Left lung (tissue), 4 donors: ENCODE measurements at regions not wholly inside any gene's neighbourhood (a gene's known extent, or its start where the extent isn't known, plus 50 kb on each side); places are given as distances from the start of the nearest gene placed in this dataset.

Experiments used
- ATAC-seq: fragments of 200-7000 bp; cut with Tn5 transposase; one replicate; pipeline ENCODE4 v1.9.1; 2020; ENCODE audit warnings: moderate library complexity
- DNase-seq, 4 donors: peaks; one replicate each; pipeline ENCODE4 v3.0.0-alpha.2; 2013 to 2020
- H3K27ac ChIP-seq, 2 donors: fragments of 200-600 bp; sonication (generic) in 1 of 2; one replicate each; pipeline versions ENCODE4 v1.5.0 to v1.8.0; 2020 to 2021
- H3K27me3 ChIP-seq, 2 donors: fragments of 200-600 bp; sonication (generic) in 1 of 2; one replicate each; pipeline versions ENCODE4 v1.5.0 to v1.8.0; 2020 to 2021
- H3K36me3 ChIP-seq, 2 donors: fragments of 200-600 bp; sonication (generic) in 1 of 2; one replicate each; pipeline versions ENCODE4 v1.5.0 to v1.8.0; 2020 to 2021
- H3K4me1 ChIP-seq, 2 donors: fragments of 200-600 bp; one replicate each; pipeline ENCODE4 v1.8.0; 2021
- H3K4me3 ChIP-seq, 2 donors: fragments of 200-600 bp; sonication (generic) in 1 of 2; one replicate each; pipeline versions ENCODE4 v1.5.0 to v1.8.0; 2020 to 2021; ENCODE audit warnings: mild to moderate bottlenecking in 1 of 2
- H3K9me3 ChIP-seq, 2 donors: fragments of 200-600 bp; sonication (generic) in 1 of 2; one replicate each; pipeline versions ENCODE4 v1.5.0 to v1.8.0; 2020 to 2021
- intact Hi-C, 2 donors: fragments of 100-400 bp; cut with DNase I; formaldehyde crosslinking; loops; one replicate each; pipeline versions ENCODE4 v1.11.2 to v1.14.2; 2022
- TF ChIP-seq, protein P1 (sequence below), 2 donors: fragments of 200-600 bp; sonication (generic) in 1 of 2; IDR thresholded peaks; one replicate each; pipeline versions ENCODE4 v1.5.0 to v1.8.0; 2021; ENCODE audit warnings: antibody characterized with exemption in 2 of 2
- donor health status: DM: no; HTN: yes; CAD: no.
- donor health status: DM: no; HTN: no; CAD: no.

DNA sequence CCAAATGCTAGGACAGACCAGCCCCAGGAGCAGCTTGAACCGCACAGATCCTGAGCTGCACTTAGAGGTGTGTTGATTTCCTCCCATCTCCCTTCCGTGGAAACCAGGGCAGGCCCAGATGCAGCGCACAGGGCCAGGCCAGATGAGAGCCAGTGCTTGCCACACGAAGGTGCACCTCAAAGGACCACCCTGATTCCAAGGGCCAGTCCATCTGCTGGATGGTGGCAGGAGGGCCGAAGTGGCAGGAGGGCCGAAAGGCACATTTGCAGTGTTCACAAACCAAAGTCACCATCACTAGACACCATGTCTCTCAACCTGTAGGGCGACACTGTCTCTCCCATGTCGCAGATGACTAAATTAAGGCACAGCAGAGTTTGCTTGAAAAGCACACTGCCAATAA, 370.7 kb upstream of the MYT1L start:
- H3K27ac ChIP-seq, result no peak overlapping the region
- peaks cover 0 to 38% of the 10 kb centered on the region in 2 donors for H3K27me3 ChIP-seq
- ATAC-seq, result no peak
- H3K4me1 ChIP-seq, result peaks cover 0 to 21% of the 10 kb centered on the region in 2 donors
- no peak overlapping the region for H3K4me3 ChIP-seq
- TF ChIP-seq, protein P1, sequence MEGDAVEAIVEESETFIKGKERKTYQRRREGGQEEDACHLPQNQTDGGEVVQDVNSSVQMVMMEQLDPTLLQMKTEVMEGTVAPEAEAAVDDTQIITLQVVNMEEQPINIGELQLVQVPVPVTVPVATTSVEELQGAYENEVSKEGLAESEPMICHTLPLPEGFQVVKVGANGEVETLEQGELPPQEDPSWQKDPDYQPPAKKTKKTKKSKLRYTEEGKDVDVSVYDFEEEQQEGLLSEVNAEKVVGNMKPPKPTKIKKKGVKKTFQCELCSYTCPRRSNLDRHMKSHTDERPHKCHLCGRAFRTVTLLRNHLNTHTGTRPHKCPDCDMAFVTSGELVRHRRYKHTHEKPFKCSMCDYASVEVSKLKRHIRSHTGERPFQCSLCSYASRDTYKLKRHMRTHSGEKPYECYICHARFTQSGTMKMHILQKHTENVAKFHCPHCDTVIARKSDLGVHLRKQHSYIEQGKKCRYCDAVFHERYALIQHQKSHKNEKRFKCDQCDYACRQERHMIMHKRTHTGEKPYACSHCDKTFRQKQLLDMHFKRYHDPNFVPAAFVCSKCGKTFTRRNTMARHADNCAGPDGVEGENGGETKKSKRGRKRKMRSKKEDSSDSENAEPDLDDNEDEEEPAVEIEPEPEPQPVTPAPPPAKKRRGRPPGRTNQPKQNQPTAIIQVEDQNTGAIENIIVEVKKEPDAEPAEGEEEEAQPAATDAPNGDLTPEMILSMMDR (IDR thresholded peaks at IDR 0.05), result no peak
- H3K36me3 ChIP-seq, result no peaks in the 10 kb centered on the region
- DNase-seq, result no peak
- intact Hi-C loops, result no loop called here
- H3K9me3 ChIP-seq, result no peaks in the 10 kb centered on the region

DNA sequence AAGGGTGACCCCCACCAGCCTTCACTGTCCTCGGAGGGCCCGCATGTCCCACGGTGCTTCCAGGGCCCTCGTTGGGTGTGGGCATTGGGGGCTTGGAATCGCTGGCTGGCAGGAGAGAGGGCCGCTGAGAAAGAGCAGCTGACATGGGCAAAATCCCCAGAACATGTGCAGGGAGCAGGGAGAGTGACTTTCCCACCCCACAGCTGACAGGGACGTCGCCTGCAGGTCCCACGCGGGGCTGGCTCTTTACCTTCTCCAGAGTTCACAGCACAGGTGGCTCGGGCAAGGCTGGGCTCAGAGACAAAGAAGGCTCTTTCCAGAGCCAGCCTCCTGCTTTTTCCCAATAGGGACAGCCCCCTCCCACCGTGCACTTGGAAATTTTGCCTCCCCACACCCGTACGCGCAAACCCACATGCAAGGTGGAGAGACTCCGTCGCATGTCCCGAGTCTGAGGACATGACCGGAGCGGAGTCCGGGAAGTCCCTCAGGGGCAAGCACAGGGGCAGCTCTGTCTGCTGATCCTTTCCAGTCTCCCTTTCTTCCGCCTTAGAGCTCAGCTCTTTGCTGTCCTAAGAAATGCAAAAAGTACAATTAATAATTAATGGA, 370.2 kb upstream of the MYT1L start:
- no peaks in the 10 kb centered on the region for H3K36me3 ChIP-seq
- intact Hi-C loops, result no loop called here
- H3K27ac ChIP-seq, result no peak overlapping the region
- H3K4me3 ChIP-seq, result no peak overlapping the region
- ATAC-seq (no peak), DNase-seq (no peak)
- TF ChIP-seq, protein P1 (IDR thresholded peaks at IDR 0.05), result no peak
- peaks cover 0 to 20% of the 10 kb centered on the region in 2 donors for H3K4me1 ChIP-seq
- peaks cover 0 to 33% of the 10 kb centered on the region in 2 donors for H3K27me3 ChIP-seq
- no peaks in the 10 kb centered on the region for H3K9me3 ChIP-seq

DNA sequence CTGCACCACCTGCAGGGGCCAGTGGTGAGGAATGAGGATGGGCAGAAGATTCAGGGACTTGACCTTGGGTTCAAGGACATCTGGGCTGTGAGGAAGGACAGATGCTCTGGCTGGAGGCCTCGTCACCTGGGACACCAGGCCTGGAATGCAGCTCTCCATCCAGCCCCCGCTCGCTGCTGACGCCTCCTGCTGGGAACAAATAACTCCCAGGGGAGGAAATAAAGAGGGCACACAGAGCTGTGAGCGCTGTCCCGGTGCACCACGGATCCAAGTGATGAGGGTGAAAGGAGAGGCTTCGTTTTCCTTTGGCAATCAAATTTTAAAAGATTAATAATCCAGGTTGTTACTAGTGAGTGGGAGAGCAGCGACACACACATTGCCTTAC, 368.0 kb upstream of the MYT1L start:
- H3K4me3 ChIP-seq, result no peak overlapping the region
- H3K27me3 ChIP-seq, result peaks cover 0 to 34% of the 10 kb centered on the region in 2 donors
- H3K4me1 ChIP-seq, result no peaks in the 10 kb centered on the region
- DNase-seq (no peak), ATAC-seq (no peak)
- intact Hi-C loops, result no loop called here
- TF ChIP-seq, protein P1 (IDR thresholded peaks at IDR 0.05), result no peak
- no peaks in the 10 kb centered on the region for H3K36me3 ChIP-seq
- no peak overlapping the region for H3K27ac ChIP-seq
- no peaks in the 10 kb centered on the region for H3K9me3 ChIP-seq

DNA sequence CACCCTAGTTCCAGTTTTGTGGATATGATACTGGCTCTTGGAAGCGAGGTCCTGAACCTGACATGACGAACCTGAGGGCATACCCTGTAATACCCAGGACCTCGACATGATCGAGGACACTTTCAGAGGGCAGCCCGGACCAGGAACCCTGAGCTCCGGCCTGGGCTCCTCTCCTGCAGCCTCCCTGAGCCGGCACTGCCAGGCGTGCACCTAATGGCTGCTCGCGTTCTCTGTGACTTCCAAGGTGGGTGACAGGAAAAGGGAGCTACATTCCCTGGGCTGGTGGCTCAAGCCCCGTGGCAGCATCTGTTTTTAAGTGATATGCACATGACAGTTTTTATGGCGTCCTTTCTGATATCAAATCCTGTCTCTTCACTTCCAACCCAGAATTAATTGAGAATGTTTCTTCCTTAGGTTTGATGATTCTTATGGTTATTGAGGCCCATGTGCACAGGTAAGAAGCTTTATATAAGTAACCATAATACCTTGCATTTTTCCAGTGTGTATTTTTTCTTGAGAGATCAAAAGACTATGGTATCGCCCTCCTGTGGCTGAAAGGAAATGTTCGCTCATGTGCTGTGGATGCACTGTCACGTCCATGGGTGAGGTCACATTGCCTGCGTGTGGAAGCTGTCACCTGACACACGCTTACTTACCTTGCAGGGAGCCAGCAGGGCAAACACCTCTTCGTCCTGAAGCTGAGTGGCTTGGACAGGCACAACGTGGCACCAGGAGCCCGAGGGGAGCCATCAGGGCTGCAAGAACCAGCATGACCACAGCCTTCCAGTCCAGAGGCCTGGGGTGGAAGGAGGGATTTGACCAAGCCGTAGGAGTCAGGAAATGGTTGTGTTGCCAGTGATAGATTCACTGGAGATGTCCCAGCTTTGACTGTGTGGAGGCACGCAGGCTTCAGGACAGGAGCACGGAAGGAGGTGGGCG, 367.4 kb upstream of the MYT1L start:
- DNase-seq (no peak), ATAC-seq (no peak)
- intact Hi-C loops, result no loop called here
- Histone ChIP-seq H3K27me3 (peaks cover 0 to 39% of the 10 kb centered on the region in 2 donors), H3K4me1 (no peaks in the 10 kb centered on the region), H3K4me3 (no peak overlapping the region), H3K9me3 (no peaks in the 10 kb centered on the region), H3K27ac (no peak overlapping the region), H3K36me3 (no peaks in the 10 kb centered on the region)
- TF ChIP-seq, protein P1 (IDR thresholded peaks at IDR 0.05), result no peak

DNA sequence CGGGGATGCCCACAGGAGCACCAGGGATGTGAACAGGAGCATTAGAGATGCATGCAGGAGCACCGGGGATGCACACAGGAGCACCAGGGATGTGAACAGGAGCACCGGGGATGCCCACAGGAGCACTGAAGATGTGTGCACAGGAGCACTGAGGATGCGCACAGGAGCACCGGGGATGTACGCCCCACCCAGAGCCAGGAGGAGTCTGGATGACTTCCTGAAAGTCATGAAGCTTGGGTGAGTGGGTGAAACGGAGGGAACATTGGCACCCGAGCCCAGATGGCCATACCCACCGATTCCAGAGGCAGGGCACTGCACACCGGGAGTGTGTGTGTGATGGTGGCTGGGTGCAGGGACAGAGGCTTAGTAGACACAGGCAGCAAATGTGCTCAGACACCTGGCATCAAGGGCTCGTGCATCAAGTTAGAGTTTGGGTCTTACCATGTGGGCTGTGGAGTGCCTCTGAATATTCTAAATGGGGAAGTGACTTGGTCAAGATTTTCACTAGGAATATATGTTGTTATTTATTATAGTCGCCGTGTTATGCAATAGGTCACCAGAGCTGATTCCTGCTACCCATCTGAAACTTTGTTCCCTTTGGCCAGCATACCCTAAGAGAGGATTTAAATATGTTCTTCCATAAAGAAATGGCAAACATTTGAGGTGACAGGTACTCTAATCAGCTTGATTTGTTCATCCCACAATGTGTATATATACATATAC, 365.8 kb upstream of the MYT1L start:
- H3K27ac ChIP-seq, result no peak overlapping the region
- no peaks in the 10 kb centered on the region for H3K4me1 ChIP-seq
- TF ChIP-seq, protein P1 (IDR thresholded peaks at IDR 0.05), result no peak
- no peak overlapping the region for H3K4me3 ChIP-seq
- no peak for ATAC-seq
- intact Hi-C loops, result no loop called here
- H3K27me3 ChIP-seq, result peaks cover 0 to 46% of the 10 kb centered on the region in 2 donors
- no peak for DNase-seq
- no peaks in the 10 kb centered on the region for H3K9me3 ChIP-seq
- H3K36me3 ChIP-seq, result no peaks in the 10 kb centered on the region
